ENCODE measurements at regions not wholly inside any gene's neighbourhood (a gene's known extent, or its start where the extent isn't known, plus 50 kb on each side); places are given as distances from the start of the nearest gene placed in this dataset.
"Not testable (repeated sequence)": the region's sequence is repeated elsewhere in the genome, so short reads cannot be mapped to it uniquely, and the experiment has no call there.

DNA sequence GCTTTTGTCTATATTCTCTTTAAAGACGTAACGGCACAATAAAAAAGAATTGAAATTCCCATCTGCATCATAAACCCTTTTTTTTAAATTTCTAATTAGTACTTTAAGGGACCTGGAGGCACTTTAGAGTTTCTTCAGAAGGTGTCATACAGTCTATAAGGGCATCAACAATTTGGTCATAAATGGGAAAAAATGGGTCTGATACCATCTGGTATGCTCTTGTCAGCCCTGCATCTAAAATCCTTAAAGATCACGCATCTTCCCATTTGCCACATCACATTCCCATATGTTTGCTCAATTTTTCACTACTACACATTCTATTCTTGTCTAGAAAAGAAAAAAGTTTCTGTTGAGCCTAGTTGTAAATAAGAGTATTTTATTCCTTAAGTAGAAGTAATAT lies 53.8 kb downstream of the COX7C start:
- no peak for DNase-seq

DNA sequence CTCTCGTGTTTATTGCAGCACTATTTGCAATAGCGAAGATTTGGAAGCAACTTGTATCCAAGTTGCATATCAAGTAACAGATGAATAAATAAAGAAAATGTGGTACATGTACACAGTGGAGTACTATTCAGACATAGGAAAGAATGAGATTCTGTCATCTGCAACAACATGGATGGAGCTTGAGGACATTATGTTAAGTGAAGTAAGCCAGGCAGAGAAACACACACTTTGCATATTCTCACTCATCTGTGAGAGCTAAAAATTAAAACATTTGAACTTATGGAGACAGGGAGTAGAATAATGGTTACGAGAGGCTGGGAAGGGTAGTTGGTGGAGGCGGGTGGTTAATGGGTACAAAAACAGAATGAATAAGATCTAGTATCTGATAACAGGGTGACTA lies 56.3 kb downstream of the COX7C start:
- no peak for DNase-seq

DNA sequence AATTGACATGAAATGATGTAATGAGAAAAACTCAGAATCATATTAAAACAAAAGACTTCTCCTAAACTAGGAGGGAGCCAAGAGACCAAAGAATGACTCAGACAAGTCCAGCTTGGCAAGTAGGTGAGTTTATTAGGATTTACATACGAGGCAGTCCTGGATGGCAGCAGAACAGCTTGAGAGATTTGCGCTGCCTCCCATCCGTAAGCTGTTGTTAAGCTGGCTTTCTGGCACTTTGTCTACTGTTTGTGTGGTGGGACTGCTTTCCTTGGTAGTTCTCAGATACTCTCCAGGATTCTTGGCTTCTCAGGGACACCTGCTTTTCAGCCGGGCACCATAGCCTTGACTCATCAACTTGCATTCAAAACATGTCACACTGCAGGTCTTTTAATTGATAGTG lies 57.6 kb downstream of the COX7C start:
- no peak for DNase-seq

DNA sequence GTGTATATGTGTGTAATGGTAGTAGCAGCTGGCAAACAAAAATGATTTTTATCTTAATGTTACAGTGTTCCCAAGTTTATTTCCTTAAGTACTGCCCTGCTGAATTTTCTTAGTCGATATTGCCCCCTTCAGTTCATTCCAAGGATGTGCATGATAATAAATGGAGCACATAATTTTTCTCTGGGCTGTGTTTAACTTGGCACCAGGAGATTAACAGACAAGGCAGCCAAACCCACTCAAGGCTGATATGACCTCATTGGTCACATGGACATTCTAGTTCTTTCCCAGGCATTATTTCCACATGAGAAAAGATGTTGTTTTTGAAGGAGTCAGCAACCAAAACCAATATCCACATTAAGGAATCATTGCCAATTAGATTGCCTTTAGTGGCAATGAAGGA lies 61.8 kb downstream of the COX7C start:
- DNase-seq: no peak

DNA sequence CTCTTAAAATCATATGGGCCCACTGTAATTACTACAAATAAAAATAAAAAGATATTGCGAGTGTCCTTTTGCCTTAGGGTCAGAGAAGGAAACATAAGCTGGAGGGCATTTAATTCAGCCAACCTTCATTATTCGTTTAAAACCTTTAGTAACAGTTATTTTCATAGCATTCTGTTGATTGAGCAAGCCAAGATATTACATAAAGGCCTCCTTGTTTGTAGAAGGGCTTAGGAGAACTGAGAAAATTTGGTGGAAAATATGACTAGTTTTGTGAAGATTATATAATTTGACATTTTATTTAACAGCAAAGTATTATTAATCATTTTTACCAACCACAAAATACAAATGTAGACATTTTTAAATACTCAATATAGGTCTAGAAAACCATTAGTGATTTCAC lies 62.2 kb downstream of the COX7C start:
- DNase-seq: no peak

DNA sequence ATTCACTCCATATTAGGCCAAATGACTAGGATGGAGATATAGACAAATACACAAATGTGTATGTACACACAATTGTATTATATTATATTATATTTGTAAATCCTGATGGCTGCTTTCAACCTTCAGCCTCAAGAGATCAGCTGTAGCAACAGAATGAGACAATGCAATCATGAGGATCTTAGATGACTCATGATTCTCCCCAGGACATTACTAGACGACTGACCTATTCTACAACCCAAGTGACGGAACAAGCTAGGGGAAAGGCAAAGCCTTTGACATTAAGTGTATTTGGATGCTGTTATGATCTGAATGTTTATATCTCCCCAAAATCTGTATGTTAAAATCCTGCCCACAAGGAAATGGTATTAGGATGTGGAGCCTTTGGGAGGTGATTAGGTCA lies 66.5 kb downstream of the COX7C start:
- DNase-seq: no peak

DNA sequence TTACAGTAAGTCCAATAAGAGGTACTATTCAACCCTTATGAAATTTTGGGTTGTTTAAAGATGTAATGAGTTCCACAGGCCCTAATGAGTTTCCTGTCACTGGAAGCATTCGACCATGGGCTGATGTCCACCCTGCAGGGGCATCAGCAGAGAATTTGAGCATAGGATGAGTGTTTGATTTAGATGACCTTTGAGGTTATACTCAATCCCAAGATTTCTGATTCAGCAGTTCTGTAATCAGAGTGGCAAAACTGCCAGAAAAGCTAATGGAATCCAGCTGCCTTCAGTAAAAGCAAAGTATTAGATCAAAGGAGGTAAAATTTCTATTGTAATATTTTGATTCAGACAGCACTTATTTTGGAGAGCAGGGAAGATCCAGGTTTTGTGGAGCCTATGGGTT lies 68.3 kb downstream of the COX7C start:
- DNase-seq: no peak

DNA sequence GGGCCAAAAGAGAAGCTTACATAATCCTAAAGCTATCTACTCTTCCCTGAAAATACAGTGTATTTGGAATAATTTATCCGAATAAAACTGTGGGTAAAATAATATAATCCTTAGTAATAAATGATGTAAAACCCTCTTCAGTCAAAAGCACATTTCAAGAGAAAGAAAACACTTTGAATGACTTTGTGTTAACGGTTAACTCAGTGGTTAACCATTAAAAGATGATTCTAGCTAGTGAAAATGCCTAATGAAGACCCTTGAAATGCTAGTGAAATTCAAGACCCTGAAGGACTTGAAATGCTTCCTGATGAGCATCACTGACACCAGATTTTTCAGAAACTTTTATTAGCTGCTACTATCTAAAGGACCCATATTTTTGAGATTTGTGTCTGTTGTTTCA lies 70.7 kb downstream of the COX7C start:
- DNase-seq: no peak

DNA sequence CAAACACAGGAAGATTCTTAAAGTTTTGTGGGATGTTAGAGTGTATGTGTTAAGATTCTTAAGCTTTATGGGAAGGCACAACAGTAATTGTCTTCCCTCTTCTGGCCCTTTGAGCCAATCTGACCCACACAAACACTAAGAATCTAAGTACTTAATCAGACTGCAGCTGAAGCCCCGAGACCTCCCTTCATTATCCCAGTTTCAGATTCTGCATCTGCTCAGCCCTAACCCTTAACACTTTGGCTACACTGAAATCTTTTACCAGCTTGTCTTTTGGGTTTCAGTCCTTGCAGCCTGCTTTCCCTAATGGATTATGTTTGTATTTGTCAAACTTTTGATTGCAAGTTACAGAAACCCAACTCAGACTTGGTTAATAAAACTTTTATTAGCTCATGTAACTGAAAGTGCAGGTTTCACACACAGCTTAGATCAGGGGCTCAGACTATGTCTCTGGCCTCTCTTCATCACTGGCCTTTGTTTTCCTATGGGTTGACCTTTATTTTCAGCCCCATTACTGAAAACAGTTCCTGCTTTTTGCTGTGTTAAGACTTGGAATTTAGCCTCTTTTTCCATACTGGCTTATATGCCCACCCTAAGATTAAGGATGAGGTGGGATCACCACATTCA lies 71.5 kb downstream of the COX7C start:
- no peak for DNase-seq

DNA sequence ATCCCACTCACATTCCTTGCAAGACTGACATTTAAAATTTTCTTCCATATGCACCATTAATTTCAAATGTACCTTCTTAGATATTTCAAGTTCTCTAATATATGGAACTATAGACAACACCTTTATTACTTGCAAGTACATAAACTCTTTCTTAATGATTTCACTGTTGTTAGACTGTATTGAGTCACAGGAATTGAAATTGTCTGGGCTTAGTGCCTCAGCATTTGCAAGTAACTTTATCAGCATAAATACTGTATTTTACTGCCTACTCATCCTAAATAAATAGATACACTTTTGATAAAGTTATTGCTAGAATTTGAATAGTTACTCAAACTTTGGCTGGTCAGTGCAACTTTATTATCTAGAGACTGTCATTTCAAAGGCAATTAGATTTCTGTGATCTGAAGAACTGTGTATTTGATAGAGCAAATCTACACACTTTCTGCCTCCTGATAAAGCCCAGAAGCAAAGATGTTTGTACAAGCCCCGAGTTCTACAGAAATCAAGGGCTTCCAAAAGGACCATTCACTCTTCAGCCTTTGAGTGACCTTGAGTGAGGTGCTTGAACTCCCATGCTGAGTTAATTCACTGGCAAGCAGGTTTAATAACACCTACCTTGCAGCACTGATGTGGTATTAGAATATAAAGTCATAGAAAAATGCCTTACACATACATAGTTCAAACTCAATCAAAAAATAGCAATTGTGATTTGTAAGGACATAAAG lies 91.6 kb downstream of the COX7C start:
- no peak for DNase-seq

DNA sequence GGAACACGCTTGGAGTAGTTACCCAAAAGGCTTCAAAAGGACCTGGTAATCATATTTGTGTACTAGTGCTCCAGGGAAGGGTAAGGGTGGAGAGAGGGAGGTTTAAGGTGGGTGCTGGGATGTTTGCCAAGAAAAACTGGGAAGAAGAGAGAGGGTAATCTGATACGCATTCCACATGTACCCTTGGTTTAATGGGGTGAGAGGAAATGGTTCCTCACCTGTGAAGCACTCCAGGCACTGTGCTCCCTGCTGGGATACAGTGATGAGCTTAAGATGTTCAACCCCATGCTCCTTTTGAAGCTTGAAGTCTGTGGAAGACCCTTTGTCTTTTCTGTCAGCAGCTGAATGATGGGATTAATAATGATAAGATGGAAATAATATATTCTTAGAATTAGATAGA lies 98.4 kb downstream of the COX7C start:
- DNase-seq: no peak

DNA sequence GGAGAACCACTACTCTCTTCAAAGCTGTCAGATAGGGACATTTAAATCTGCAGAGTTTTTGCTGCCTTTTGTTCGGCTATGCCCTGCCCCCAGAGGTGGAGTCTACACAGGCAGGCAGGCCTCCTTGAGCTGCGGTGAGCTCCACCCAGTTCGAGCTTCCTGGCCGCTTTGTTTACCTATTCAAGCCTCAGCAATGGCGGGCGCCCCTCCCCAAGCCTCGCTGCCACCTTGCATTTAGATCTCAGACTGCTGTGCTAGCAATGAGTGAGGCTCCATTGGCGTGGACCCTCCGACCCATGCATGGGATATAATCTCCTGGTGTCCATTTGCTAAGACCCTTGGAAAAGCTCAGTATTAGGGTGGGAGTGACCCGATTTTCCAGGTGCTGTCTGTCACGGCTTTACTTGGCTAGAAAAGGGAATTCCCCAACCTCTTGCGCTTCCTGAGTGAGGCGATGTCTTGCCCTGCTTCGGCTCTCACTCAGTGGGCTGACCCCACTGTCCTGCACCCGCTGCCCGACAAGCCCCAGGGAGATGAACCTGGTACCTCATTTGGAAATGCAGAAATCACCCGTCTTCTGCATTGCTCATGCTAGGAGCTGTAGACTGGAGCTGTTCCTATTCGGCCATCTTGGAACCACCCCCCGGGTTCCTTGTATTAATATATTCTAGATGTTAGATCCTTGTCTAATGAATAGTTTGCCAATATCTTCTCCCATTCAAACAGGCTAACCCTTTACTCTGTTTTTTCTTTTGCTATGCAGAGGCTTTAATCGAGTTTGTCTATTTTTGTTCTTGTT lies 113.8 kb downstream of the COX7C start:
- DNase-seq: not testable (repeated sequence)

DNA sequence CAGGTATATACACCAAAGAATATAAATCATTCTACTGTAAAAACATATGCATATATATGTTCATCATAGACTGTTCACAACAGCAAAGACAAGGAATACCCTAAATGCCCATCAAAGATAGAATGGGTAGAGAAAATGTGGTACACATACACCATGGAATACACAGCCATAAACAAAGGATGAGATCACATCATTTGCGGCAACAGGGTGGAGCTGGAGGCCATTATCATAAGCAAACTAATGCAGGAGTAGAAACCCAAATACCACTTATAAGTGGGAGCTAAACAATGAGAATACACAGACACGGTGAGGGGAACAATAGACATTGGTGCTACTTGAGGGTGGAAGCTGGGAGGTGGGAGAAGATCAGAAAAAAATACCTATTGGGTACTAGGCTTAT lies 117.6 kb downstream of the COX7C start:
- no peak for DNase-seq

DNA sequence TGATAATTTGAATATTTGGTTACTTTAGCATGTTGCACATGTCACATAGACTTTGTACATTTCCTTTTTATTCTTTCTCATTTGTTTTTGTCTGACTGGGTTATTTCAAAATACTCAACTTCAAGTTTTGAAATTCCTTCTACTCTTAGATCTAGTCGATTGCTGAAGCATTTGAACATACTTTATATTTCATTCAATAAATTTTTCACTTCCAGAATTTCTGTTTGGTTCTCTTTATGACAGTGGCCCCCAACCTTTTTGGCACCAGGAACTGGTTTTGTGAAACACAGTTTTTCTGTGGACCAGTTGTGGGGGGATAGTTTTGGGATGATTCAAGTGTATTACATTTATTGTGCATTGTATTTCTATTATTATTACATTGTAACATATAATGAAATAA lies 119.8 kb downstream of the COX7C start:
- DNase-seq: no peak

DNA sequence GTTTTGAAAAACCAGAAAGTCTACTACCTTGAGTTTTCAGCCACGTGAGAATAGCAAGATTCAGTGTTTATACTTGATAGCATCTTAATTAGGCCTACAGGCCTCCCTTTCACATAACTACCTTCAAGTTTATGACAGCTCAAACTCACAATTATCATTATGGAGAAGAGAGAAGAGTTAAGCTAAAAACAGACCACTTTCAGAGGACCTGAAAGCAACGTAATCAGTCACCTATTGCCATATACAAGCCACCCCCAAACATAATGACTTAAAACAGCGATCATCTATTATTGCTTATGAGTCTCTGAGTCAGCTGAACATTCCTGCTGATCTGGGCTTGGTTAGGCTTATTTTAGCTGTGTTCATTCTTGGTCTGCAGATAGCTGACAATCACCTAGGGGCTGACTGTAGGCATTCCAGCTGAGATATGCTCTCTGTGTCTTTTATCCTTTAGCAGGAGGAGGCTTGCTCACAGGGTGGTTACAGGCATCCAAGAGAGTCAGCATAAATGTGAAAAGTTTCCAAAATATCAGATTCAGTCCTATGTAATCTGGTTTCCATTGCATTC lies 130.9 kb downstream of the COX7C start:
- no peak for DNase-seq

DNA sequence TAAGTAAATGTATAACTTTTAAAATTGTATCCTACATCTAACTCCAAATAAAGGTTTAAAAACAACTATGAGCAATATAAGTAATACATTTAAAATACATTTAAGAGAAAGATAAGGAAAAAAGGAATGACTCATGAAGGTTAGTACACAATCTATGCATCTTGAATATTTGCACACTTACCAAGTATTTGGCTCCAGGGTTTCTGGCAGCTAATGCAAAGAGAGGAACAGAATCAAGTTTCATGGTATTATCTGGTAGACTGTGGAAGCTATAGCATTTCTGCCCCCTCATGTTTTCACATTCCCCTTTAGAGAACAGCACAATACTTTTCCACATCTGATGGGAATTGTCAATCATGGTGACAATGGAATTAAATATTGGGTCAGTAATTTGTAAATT lies 132.1 kb downstream of the COX7C start:
- DNase-seq: no peak

DNA sequence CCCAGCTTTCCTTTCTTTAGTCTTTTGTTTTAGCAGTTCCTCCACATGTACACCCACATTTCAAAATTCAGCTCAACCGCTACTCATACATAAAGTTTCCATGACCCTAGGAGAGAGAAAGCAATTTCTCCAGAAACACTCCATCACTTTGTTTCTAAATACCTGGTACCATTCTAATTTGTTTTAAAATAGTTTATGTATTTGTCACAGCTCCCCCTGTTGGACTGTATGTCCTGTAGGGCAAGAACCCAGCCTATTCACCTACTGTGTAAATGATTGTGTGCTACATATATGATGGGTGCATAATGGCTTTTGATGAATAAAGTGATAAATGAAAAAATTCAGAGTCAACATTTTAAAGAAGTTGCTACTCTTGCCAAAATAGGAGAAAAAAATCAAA lies 139.1 kb downstream of the COX7C start:
- no peak for DNase-seq

DNA sequence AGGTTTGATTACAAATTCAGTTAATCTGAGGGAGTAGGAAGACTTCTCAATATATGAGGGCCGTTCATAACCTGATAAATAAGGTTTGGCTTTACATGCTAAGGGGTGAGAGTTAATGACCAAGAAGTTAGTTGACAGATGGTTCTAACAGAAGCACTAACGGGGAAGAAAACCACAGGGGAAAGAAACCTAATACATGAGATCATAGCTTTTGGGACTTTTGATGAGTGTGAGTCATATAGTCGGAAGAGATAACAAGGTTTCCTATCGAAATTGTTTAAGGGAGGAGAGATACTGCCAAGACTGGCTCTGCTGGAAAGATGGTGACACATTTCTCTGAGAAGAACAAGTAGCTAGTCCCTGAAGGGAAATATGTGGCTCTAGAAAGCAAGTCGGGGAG lies 140.1 kb downstream of the COX7C start:
- DNase-seq: no peak

DNA sequence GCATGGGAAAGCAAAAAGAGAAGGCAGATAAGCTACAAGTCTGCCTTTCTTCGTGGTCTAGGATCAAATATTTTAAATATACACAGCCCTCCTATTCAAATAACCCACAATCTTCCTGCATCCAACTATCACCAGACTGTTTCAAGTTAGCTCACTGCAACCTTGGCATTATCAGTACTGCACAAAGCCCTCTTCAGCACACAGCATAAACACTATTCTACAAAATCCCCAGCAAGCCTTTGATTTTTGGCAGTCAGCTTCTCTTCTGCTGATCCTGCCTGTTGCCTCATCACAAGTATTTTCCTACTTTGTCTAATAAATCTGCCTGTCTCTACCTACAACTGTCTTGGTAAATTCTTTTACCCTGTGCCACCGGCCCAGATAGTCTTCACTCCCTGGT lies 142.9 kb downstream of the COX7C start:
- no peak for DNase-seq

DNA sequence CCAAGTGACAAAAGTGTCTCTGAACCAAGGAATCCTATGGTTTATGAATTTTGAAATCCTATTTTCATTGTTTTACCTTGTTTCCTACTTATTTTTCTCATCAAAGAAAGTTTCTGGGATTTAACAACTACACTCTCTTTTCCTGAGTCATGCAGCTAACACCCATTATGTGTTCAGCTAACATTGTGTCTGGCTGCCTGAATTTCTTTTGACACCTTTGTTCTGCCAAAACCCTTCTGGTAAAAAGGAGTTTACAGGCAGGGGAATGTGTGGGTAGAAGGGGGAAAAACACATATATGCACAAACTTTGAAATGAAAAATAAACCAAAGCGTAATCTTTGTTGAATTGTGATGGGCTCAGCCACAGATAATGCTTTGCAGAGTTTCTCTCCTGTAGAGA lies 146.2 kb downstream of the COX7C start:
- no peak for DNase-seq

DNA sequence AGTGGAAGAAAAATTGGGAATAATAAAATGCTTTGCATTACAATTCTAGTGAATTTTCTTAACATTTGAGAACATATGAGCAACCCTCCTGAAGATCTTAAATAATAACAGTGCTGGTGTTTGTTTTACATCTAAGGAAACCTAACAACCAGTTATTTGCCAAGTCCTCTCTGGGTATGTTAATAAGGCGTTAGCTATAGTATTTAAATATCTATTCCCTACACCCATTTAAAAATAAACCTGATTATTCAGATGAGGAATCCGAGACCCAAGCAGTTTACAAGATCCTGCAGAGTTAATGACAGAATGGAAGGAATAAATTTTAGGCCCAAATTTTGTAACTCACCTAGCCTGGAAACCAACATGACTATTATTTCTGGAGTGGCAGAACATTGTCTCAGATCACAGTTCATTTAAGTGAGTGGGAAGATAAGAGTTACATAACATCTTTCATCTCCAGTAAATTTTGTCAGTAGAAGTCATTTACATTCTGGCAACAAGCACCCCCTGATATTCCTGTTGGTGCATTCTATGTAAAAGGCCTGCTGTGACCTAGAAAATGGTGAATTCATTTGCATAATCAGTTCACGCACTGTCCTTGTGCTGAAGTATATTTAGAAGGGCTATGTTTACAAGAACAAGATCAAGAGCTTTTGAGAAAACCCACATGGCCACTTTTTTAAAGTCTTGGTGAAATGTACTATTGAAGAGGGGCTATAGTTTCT lies 148.2 kb downstream of the COX7C start:
- DNase-seq: no peak

DNA sequence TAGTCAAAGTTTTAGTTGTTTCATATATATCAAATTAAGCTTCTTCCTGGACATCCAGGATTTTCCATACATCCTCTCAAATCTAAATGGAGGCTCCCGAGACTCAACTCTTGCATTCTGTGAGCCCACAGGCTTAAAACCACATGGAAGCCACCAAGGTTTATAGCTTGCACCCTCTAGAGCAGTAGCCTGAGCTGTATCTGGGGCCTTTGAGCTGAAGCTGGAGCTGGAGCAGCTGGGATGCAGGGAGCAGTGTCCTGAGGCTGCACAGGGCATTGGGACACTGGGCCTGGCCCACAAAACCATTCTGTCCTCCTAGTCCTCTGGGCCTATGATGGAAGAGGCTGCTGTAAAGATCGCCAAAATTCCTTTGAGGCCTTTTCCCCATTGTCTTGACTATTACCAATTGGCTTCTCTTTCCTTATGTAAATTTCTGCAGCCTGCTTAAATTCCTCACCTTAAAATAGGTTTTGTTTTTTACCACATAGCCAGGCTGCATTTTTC lies 151.0 kb downstream of the COX7C start:
- no peak for DNase-seq

DNA sequence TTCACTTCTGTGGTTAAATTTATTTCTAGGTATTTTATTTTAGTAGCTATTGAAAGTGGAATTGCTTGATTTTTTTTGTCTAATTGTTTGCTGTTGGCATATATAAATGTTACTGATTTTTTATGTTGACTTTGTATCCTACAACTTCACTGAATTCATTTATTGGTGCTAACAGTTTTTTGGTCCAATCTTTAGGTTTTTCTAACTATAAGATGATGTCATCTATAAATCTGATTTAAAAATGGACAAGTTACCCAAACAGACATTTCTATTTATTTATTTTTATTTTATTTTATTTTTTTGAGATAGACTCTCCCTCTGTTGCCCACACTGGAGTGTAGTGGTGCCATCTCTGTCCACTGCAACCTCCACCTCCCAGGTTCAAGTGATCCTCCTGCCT lies 162.3 kb downstream of the COX7C start:
- no peak for DNase-seq
